Uterus (tissue), 2 donors: ENCODE measurements at regions not wholly inside any gene's neighbourhood (a gene's known extent, or its start where the extent isn't known, plus 50 kb on each side); places are given as distances from the start of the nearest gene placed in this dataset.

Experiments
- POLR2A ChIP-seq, 2 donors: fragments of 450-650 bp; IDR thresholded peaks; one replicate each; pipeline ENCODE4 v1.6.1; 2016; ENCODE audit warnings: antibody characterized with exemption in 2 of 2, mild to moderate bottlenecking in 1 of 2, moderate library complexity in 1 of 2
- TF ChIP-seq, protein P1 (sequence below), 4 experiments: fragments of 200-600 bp in 2 of 4; fragments of 450-650 bp in 2 of 4; sonication (generic) in 2 of 4; IDR thresholded peaks; one replicate each; pipeline ENCODE4 v1.5.1; 2016 to 2019; ENCODE audit warnings: antibody characterized with exemption in 4 of 4, mild to moderate bottlenecking in 2 of 4, moderate library complexity in 1 of 4

DNA sequence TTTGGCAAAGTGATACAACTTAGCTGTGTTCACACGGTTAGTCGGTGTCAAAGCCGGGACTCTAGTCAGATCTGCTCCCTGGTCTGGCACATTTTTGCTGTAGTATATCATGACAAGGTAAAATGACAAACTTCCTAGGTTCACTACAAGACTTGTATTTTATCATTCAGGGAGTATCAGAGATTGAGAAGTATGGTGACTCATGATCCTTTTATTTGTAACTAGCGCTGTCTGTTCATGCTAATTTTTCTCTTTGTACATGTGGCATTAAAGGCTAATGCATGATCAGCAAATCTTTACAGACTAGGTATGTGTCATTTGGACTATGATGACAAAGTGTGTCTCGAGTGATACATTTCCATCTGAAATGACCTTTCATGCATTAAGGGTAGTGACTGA, 326.7 kb downstream of the SIPA1L2 start:
- TF ChIP-seq, protein P1, sequence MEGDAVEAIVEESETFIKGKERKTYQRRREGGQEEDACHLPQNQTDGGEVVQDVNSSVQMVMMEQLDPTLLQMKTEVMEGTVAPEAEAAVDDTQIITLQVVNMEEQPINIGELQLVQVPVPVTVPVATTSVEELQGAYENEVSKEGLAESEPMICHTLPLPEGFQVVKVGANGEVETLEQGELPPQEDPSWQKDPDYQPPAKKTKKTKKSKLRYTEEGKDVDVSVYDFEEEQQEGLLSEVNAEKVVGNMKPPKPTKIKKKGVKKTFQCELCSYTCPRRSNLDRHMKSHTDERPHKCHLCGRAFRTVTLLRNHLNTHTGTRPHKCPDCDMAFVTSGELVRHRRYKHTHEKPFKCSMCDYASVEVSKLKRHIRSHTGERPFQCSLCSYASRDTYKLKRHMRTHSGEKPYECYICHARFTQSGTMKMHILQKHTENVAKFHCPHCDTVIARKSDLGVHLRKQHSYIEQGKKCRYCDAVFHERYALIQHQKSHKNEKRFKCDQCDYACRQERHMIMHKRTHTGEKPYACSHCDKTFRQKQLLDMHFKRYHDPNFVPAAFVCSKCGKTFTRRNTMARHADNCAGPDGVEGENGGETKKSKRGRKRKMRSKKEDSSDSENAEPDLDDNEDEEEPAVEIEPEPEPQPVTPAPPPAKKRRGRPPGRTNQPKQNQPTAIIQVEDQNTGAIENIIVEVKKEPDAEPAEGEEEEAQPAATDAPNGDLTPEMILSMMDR (IDR thresholded peaks at IDR 0.05), result no peak
- no peak for TF ChIP-seq POLR2A (IDR thresholded peaks at IDR 0.05)
